ENCODE measurements at regions not wholly inside any gene's neighbourhood (a gene's known extent, or its start where the extent isn't known, plus 50 kb on each side); places are given as distances from the start of the nearest gene placed in this dataset.

DNA sequence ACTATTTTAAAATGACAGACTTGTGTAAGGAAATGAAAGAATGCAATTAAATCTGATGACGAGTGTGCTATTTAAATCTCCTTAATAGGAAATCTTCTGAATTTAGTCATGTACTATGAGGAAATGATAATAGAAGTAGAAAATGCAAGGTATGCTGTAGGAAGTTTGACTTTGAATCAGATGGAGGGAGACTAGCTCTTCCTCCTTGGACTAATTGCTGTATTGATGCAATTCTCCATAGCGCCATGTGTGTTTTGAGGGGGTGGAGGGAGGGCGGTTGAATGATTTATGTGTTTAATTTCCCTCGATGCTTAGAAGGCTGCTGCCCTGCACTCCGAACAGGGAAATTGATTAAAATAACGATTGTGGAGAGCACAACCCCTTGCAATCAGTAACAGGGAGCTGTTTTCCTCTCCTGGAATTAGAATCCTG lies 179.0 kb upstream of the PRNP start:
- TF ChIP-seq POLR2A (IDR thresholded peaks at IDR 0.05) (no peak), POLR2AphosphoS5 (IDR thresholded peaks at IDR 0.05) (no peak)
